CD4-positive, CD25-positive, alpha-beta regulatory T cell (primary cell): ENCODE measurements at regions not wholly inside any gene's neighbourhood (a gene's known extent, or its start where the extent isn't known, plus 50 kb on each side); places are given as distances from the start of the nearest gene placed in this dataset.

Experiments used
- ATAC-seq, 2 donors: fragments of 150-1000 bp; cut with Tn5 transposase; one replicate each; pipeline ENCODE4 v1.10.0; 2021; ENCODE audit warnings: low read depth in 2 of 2, moderate number of reproducible peaks in 2 of 2, moderate library complexity in 1 of 2
- DNase-seq, 3 donors: peaks; one replicate each; pipeline versions ENCODE4 v3.0.0 to v3.0.0-alpha.2; 2012 to 2022; ENCODE audit warnings: mixed read lengths in 1 of 3
- H3K27ac ChIP-seq: one replicate; pipeline ENCODE4 v1.7.0; 2013; ENCODE audit warnings: mild to moderate bottlenecking, low read length; ENCODE audit not compliant: insufficient read depth, poor library complexity, severe bottlenecking
- H3K27me3 ChIP-seq: one replicate; pipeline ENCODE4 v1.7.0; 2013; ENCODE audit warnings: low read length; ENCODE audit not compliant: control insufficient read depth, insufficient read depth
- H3K36me3 ChIP-seq: one replicate; pipeline ENCODE4 v1.7.0; 2013; ENCODE audit warnings: mild to moderate bottlenecking, low read length, moderate library complexity; ENCODE audit not compliant: control insufficient read depth, insufficient read depth
- H3K4me1 ChIP-seq: 2 replicates; pipeline ENCODE4 v1.7.0; 2013; ENCODE audit warnings: mild to moderate bottlenecking, low read length; ENCODE audit not compliant: insufficient read depth, control insufficient read depth, poor library complexity, severe bottlenecking
- H3K4me3 ChIP-seq: one replicate; pipeline ENCODE4 v1.7.0; 2013; ENCODE audit warnings: low read depth, mild to moderate bottlenecking, low read length, moderate library complexity
- H3K9me3 ChIP-seq, 2 experiments: 1 replicate in 1 of 2; 2 replicates in 1 of 2; pipeline ENCODE4 v1.7.0; 2013; ENCODE audit warnings: low read length in 2 of 2, mild to moderate bottlenecking in 1 of 2, moderate library complexity in 1 of 2; ENCODE audit not compliant: control insufficient read depth in 2 of 2
- H3K27ac Mint-ChIP-seq, 3 donors: one replicate each; pipeline ENCODE4 v1.8.0; 2020 to 2022; ENCODE audit warnings: mild to moderate bottlenecking in 3 of 3, mixed read lengths in 3 of 3, moderate library complexity in 2 of 3
- H3K27me3 Mint-ChIP-seq: one replicate; pipeline ENCODE4 v1.8.0; 2022; ENCODE audit warnings: mild to moderate bottlenecking, mixed read lengths
- H3K36me3 Mint-ChIP-seq: one replicate; pipeline ENCODE4 v1.8.0; 2020; ENCODE audit warnings: mixed read lengths
- H3K4me1 Mint-ChIP-seq, 4 donors: one replicate each; pipeline ENCODE4 v1.8.0; 2020 to 2022; ENCODE audit warnings: mixed read lengths in 4 of 4, mild to moderate bottlenecking in 1 of 4
- H3K4me3 Mint-ChIP-seq, 4 donors: one replicate each; pipeline ENCODE4 v1.8.0; 2020 to 2022; ENCODE audit warnings: mild to moderate bottlenecking in 4 of 4, mixed read lengths in 4 of 4, moderate library complexity in 3 of 4
- H3K9me3 Mint-ChIP-seq, 7 donors: one replicate each; pipeline ENCODE4 v1.8.0; 2020 to 2022; ENCODE audit warnings: mixed read lengths in 7 of 7, mild to moderate bottlenecking in 3 of 7, moderate library complexity in 2 of 7

GRCh38 chr5:96250782-96251181, 182.3 kb downstream of the PCSK1 start:
- H3K4me1 Mint-ChIP-seq: peaks cover 0 to 1% (median 0%) of the 10 kb centered on the region in 4 donors
- Histone ChIP-seq H3K4me3 (no peak overlapping the region), H3K27ac (no peak overlapping the region), H3K36me3 (no peaks in the 10 kb centered on the region), H3K4me1 (no peaks in the 10 kb centered on the region), H3K9me3 (no peaks in the 10 kb centered on the region), H3K27me3 (peaks cover 8% of the 10 kb centered on the region)
- ATAC-seq (no peak), DNase-seq (no peak)
- no peak overlapping the region for H3K27ac Mint-ChIP-seq
- peaks cover 27% of the 10 kb centered on the region for H3K27me3 Mint-ChIP-seq
- no peak overlapping the region for H3K4me3 Mint-ChIP-seq
- no peaks in the 10 kb centered on the region for H3K36me3 Mint-ChIP-seq
- peaks cover 0 to 2% (median 0%) of the 10 kb centered on the region in 7 donors for H3K9me3 Mint-ChIP-seq

GRCh38 chr5:96248131-96248530, 184.9 kb downstream of the PCSK1 start:
- Histone ChIP-seq H3K27me3 (peaks cover 4% of the 10 kb centered on the region), H3K4me1 (no peaks in the 10 kb centered on the region), H3K27ac (no peak overlapping the region), H3K4me3 (no peak overlapping the region), H3K36me3 (no peaks in the 10 kb centered on the region), H3K9me3 (no peaks in the 10 kb centered on the region)
- no peak for ATAC-seq
- peaks cover 0 to 2% (median 0%) of the 10 kb centered on the region in 7 donors for H3K9me3 Mint-ChIP-seq
- no peak for DNase-seq
- no peak overlapping the region for H3K27ac Mint-ChIP-seq
- no peaks in the 10 kb centered on the region for H3K36me3 Mint-ChIP-seq
- peaks cover 0 to 1% (median 0%) of the 10 kb centered on the region in 4 donors for H3K4me1 Mint-ChIP-seq
- peaks cover 29% of the 10 kb centered on the region for H3K27me3 Mint-ChIP-seq
- H3K4me3 Mint-ChIP-seq: no peak overlapping the region

- ATAC-seq (no peak), DNase-seq (no peak)
- Histone ChIP-seq H3K4me3 (no peak overlapping the region), H3K27ac (no peak overlapping the region), H3K27me3 (peaks cover 4% of the 10 kb centered on the region), H3K36me3 (no peaks in the 10 kb centered on the region), H3K4me1 (no peaks in the 10 kb centered on the region), H3K9me3 (no peaks in the 10 kb centered on the region)
- H3K36me3 Mint-ChIP-seq: no peaks in the 10 kb centered on the region
- no peaks in the 10 kb centered on the region for H3K4me1 Mint-ChIP-seq
- H3K27me3 Mint-ChIP-seq: peaks cover 29% of the 10 kb centered on the region
- H3K4me3 Mint-ChIP-seq: no peak overlapping the region
- peaks cover 0 to 2% (median 0%) of the 10 kb centered on the region in 7 donors for H3K9me3 Mint-ChIP-seq
- no peak overlapping the region for H3K27ac Mint-ChIP-seq
Observed at GRCh38 chr5:96247708-96248107, 185.3 kb downstream of the PCSK1 start.

- Histone ChIP-seq H3K4me3 (no peak overlapping the region), H3K27ac (no peak overlapping the region), H3K27me3 (peaks cover 4% of the 10 kb centered on the region), H3K36me3 (no peaks in the 10 kb centered on the region), H3K4me1 (no peaks in the 10 kb centered on the region), H3K9me3 (no peaks in the 10 kb centered on the region)
- DNase-seq (no peak), ATAC-seq (no peak)
- Mint-ChIP-seq H3K4me1 (no peaks in the 10 kb centered on the region), H3K4me3 (no peak overlapping the region), H3K9me3 (peaks cover 0 to 5% (median 0%) of the 10 kb centered on the region in 7 donors), H3K36me3 (no peaks in the 10 kb centered on the region), H3K27me3 (peaks cover 24% of the 10 kb centered on the region), H3K27ac (no peak overlapping the region)
Observed at GRCh38 chr5:96247097-96247701, 185.8 kb downstream of the PCSK1 start.

GRCh38 chr5:96245140-96246091, 187.6 kb downstream of the PCSK1 start:
- H3K27me3 Mint-ChIP-seq: peaks cover 24% of the 10 kb centered on the region
- H3K27ac Mint-ChIP-seq: no peak overlapping the region
- no peaks in the 10 kb centered on the region for H3K4me1 ChIP-seq
- DNase-seq: no peak
- H3K36me3 Mint-ChIP-seq: no peaks in the 10 kb centered on the region
- no peak overlapping the region for H3K4me3 Mint-ChIP-seq
- no peaks in the 10 kb centered on the region for H3K9me3 ChIP-seq
- no peak for ATAC-seq
- H3K9me3 Mint-ChIP-seq: peaks cover 0 to 5% (median 0%) of the 10 kb centered on the region in 7 donors
- H3K27ac ChIP-seq: no peak overlapping the region
- H3K36me3 ChIP-seq: no peaks in the 10 kb centered on the region
- no peak overlapping the region for H3K4me3 ChIP-seq
- H3K27me3 ChIP-seq: peaks cover 4% of the 10 kb centered on the region
- no peaks in the 10 kb centered on the region for H3K4me1 Mint-ChIP-seq

- Histone ChIP-seq H3K27ac (no peak overlapping the region), H3K4me1 (no peaks in the 10 kb centered on the region), H3K27me3 (peaks cover 7% of the 10 kb centered on the region), H3K36me3 (no peaks in the 10 kb centered on the region), H3K4me3 (no peak overlapping the region), H3K9me3 (no peaks in the 10 kb centered on the region)
- Mint-ChIP-seq H3K27me3 (peaks cover 29% of the 10 kb centered on the region), H3K4me3 (no peak overlapping the region), H3K9me3 (peaks cover 0 to 5% (median 0%) of the 10 kb centered on the region in 7 donors), H3K27ac (no peak overlapping the region), H3K36me3 (no peaks in the 10 kb centered on the region), H3K4me1 (no peaks in the 10 kb centered on the region)
- DNase-seq (no peak), ATAC-seq (no peak)
Observed at GRCh38 chr5:96244696-96245095, 188.4 kb downstream of the PCSK1 start.

- no peak for ATAC-seq
- Mint-ChIP-seq H3K4me1 (no peaks in the 10 kb centered on the region), H3K27me3 (peaks cover 33% of the 10 kb centered on the region), H3K4me3 (no peak overlapping the region), H3K9me3 (peaks cover 0 to 5% (median 0%) of the 10 kb centered on the region in 7 donors), H3K27ac (no peak overlapping the region), H3K36me3 (no peaks in the 10 kb centered on the region)
- Histone ChIP-seq H3K9me3 (no peaks in the 10 kb centered on the region), H3K27me3 (peaks cover 7% of the 10 kb centered on the region), H3K27ac (no peak overlapping the region), H3K4me3 (no peak overlapping the region), H3K36me3 (no peaks in the 10 kb centered on the region), H3K4me1 (no peaks in the 10 kb centered on the region)
- no peak for DNase-seq
Observed at GRCh38 chr5:96243862-96244261, 189.2 kb downstream of the PCSK1 start.
